DMS 273 (cell line): ENCODE measurements at regions not wholly inside any gene's neighbourhood (a gene's known extent, or its start where the extent isn't known, plus 50 kb on each side); places are given as distances from the start of the nearest gene placed in this dataset.
A peak's percentile ranks its signal among the peaks of the same experiment; 100 is the strongest.
"Not testable (repeated sequence)": the region's sequence is repeated elsewhere in the genome, so short reads cannot be mapped to it uniquely, and the experiment has no call there.

Experiments used
- DNase-seq: peaks from one replicate; lab custom pipeline; 2025; ENCODE audit not compliant: unreplicated experiment; lab: John Stamatoyannopoulos, UW

GRCh38 chr14:34180869-34181268, 230.0 kb upstream of the EGLN3 start:
- DNase-seq, result no peak

GRCh38 chr14:34180434-34180833, 229.6 kb upstream of the EGLN3 start:
- DNase-seq, result no peak

- DNase-seq, result peak; percentile 3
Observed at GRCh38 chr14:34179727-34180126, 228.9 kb upstream of the EGLN3 start.

- peak; percentile 8 for DNase-seq
Observed at GRCh38 chr14:34177466-34177865, 226.6 kb upstream of the EGLN3 start.

- DNase-seq, result no peak
Observed at GRCh38 chr14:34175574-34175973, 224.7 kb upstream of the EGLN3 start.

GRCh38 chr14:34174973-34175372, 224.1 kb upstream of the EGLN3 start:
- DNase-seq, result peak; percentile 6

GRCh38 chr14:34173916-34174315, 223.0 kb upstream of the EGLN3 start:
- no peak for DNase-seq

GRCh38 chr14:34172550-34173368, 221.9 kb upstream of the EGLN3 start:
- DNase-seq, result no peak

GRCh38 chr14:34172173-34172451, 221.2 kb upstream of the EGLN3 start:
- no peak for DNase-seq

GRCh38 chr14:34171431-34172172, 220.7 kb upstream of the EGLN3 start:
- DNase-seq, result no peak

GRCh38 chr14:34170882-34171281, 220.0 kb upstream of the EGLN3 start:
- DNase-seq, result no peak

- no peak for DNase-seq
Observed at GRCh38 chr14:34169561-34169960, 218.7 kb upstream of the EGLN3 start.

- no peak for DNase-seq
Observed at GRCh38 chr14:34168656-34169055, 217.8 kb upstream of the EGLN3 start.

GRCh38 chr14:34165847-34166350, 215.0 kb upstream of the EGLN3 start:
- DNase-seq, result no peak

- no peak for DNase-seq
Observed at GRCh38 chr14:34164162-34164864, 213.4 kb upstream of the EGLN3 start.

- DNase-seq, result no peak
Observed at GRCh38 chr14:34161351-34162082, 210.6 kb upstream of the EGLN3 start.

GRCh38 chr14:34160619-34161018, 209.7 kb upstream of the EGLN3 start:
- no peak for DNase-seq

- no peak for DNase-seq
Observed at GRCh38 chr14:34157651-34158050, 206.8 kb upstream of the EGLN3 start.

GRCh38 chr14:34147461-34147860, 196.6 kb upstream of the EGLN3 start:
- DNase-seq, result no peak

- not testable (repeated sequence) for DNase-seq
Observed at GRCh38 chr14:34140127-34140526, 189.3 kb upstream of the EGLN3 start.
